Loucy (cell line): ENCODE measurements at regions not wholly inside any gene's neighbourhood (a gene's known extent, or its start where the extent isn't known, plus 50 kb on each side); places are given as distances from the start of the nearest gene placed in this dataset.

Experiments
- H2AFZ ChIP-seq: fragments of 200-600 bp; sonication (generic); 2 replicates; pipeline ENCODE4 v1.6.0; 2016; ENCODE audit warnings: antibody characterized with exemption, mild to moderate bottlenecking, low read length, moderate library complexity
- H3F3A ChIP-seq: fragments of 200-600 bp; 2 replicates; pipeline ENCODE4 v1.6.0; 2016; ENCODE audit warnings: antibody characterized with exemption, low read depth, mild to moderate bottlenecking
- H3K27me3 ChIP-seq: fragments of 200-600 bp; sonication (generic); 2 replicates; pipeline ENCODE4 v1.6.1; 2014; ENCODE audit warnings: low read length, mild to moderate bottlenecking; ENCODE audit not compliant: insufficient read depth, poor library complexity, severe bottlenecking
- H3K36me3 ChIP-seq: fragments of 200-600 bp; sonication (generic); 2 replicates; pipeline ENCODE4 v1.6.1; 2016; ENCODE audit warnings: low read length; ENCODE audit not compliant: insufficient read depth
- H3K4me1 ChIP-seq: fragments of 200-600 bp; sonication (generic); 2 replicates; pipeline ENCODE4 v1.5.1; 2014; ENCODE audit warnings: low read length, mild to moderate bottlenecking; ENCODE audit not compliant: insufficient read depth, poor library complexity, severe bottlenecking
- H3K4me2 ChIP-seq: fragments of 200-600 bp; sonication (generic); 2 replicates; pipeline ENCODE4 v1.6.0; 2014; ENCODE audit warnings: antibody characterized with exemption, low read length, low read depth, mild to moderate bottlenecking; ENCODE audit not compliant: poor library complexity, severe bottlenecking
- H3K4me3 ChIP-seq: fragments of 200-600 bp; sonication (generic); 2 replicates; pipeline ENCODE4 v1.5.1; 2014; ENCODE audit warnings: low read length, mild to moderate bottlenecking, mixed read lengths; ENCODE audit not compliant: poor library complexity, severe bottlenecking
- H3K79me2 ChIP-seq: fragments of 200-600 bp; sonication (generic); 2 replicates; pipeline ENCODE4 v1.6.1; 2014; ENCODE audit warnings: low read length; ENCODE audit not compliant: insufficient read depth
- H3K9ac ChIP-seq: fragments of 200-600 bp; sonication (generic); 2 replicates; pipeline ENCODE4 v1.6.0; 2014; ENCODE audit warnings: mild to moderate bottlenecking, low read depth, low read length, moderate library complexity; ENCODE audit not compliant: poor library complexity, severe bottlenecking
- H3K9me2 ChIP-seq: fragments of 200-600 bp; sonication (generic); replicated peaks from 2 replicates; pipeline ENCODE4 v1.6.1; 2016; ENCODE audit warnings: low read depth, low read length, mixed read lengths
- H3K9me3 ChIP-seq: fragments of 200-600 bp; sonication (generic); 2 replicates; pipeline ENCODE4 v1.6.1; 2014; ENCODE audit warnings: mild to moderate bottlenecking, antibody characterized with exemption, low read length, low read depth; ENCODE audit not compliant: insufficient read depth
- H4K20me1 ChIP-seq: fragments of 200-600 bp; sonication (generic); 2 replicates; pipeline ENCODE4 v1.6.0; 2014; ENCODE audit warnings: antibody characterized with exemption, low read length, mild to moderate bottlenecking; ENCODE audit not compliant: insufficient read depth, poor library complexity, severe bottlenecking
- EZH2phosphoT487 ChIP-seq: fragments of 200-600 bp; IDR thresholded peaks from 2 replicates; pipeline ENCODE4 v1.6.1; 2018; ENCODE audit warnings: antibody characterized with exemption, mild to moderate bottlenecking, moderate library complexity, borderline replicate concordance
- TF ChIP-seq, protein P1 (sequence below): fragments of 200-600 bp; sonication (generic); conservative IDR thresholded peaks from 2 replicates; pipeline ENCODE4 v1.5.1; 2014; ENCODE audit warnings: mild to moderate bottlenecking, antibody characterized with exemption, low read length

DNA sequence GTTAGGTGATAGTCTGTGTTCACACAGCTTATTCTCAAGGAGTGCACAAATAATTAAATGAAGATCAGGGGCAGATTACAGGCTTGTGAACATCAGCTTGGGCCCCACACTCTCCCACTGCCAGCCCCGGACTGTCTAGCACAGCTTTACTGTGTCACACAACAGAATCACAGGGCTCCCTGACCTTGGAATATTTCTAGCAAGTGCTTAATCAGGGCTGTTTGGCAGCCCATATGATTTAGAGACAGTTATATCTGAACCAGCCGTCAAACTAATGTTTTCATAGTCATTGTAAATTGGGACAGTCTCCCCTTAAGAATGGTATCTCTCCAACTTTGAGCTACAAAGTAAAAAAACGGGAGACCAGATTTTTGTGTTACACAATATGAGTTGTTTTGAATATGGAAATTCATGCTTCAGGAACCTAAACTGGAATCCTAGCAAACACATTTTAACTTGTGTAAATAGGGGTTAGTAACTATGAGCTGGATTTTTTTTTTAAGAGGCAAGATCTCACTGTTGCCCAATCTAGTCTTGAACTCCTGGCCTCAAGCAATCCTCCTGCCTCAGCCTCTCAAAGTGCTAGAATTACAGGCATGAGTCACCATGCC, 517.6 kb downstream of the BNC2 start:
- Histone ChIP-seq H3K27me3 (no peaks in the 10 kb centered on the region), H3K9me3 (no peaks in the 10 kb centered on the region), H3K4me3 (no peak overlapping the region), H3F3A (no peaks in the 10 kb centered on the region), H4K20me1 (no peaks in the 10 kb centered on the region), H2AFZ (no peak overlapping the region), H3K79me2 (no peaks in the 10 kb centered on the region), H3K4me2 (no peak overlapping the region), H3K36me3 (no peaks in the 10 kb centered on the region), H3K9me2 (no peaks in the 10 kb centered on the region), H3K9ac (no peak overlapping the region), H3K4me1 (peaks cover 13% of the 10 kb centered on the region)
- TF ChIP-seq, protein P1, sequence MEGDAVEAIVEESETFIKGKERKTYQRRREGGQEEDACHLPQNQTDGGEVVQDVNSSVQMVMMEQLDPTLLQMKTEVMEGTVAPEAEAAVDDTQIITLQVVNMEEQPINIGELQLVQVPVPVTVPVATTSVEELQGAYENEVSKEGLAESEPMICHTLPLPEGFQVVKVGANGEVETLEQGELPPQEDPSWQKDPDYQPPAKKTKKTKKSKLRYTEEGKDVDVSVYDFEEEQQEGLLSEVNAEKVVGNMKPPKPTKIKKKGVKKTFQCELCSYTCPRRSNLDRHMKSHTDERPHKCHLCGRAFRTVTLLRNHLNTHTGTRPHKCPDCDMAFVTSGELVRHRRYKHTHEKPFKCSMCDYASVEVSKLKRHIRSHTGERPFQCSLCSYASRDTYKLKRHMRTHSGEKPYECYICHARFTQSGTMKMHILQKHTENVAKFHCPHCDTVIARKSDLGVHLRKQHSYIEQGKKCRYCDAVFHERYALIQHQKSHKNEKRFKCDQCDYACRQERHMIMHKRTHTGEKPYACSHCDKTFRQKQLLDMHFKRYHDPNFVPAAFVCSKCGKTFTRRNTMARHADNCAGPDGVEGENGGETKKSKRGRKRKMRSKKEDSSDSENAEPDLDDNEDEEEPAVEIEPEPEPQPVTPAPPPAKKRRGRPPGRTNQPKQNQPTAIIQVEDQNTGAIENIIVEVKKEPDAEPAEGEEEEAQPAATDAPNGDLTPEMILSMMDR: no peak
- TF ChIP-seq EZH2phosphoT487: no peak

DNA sequence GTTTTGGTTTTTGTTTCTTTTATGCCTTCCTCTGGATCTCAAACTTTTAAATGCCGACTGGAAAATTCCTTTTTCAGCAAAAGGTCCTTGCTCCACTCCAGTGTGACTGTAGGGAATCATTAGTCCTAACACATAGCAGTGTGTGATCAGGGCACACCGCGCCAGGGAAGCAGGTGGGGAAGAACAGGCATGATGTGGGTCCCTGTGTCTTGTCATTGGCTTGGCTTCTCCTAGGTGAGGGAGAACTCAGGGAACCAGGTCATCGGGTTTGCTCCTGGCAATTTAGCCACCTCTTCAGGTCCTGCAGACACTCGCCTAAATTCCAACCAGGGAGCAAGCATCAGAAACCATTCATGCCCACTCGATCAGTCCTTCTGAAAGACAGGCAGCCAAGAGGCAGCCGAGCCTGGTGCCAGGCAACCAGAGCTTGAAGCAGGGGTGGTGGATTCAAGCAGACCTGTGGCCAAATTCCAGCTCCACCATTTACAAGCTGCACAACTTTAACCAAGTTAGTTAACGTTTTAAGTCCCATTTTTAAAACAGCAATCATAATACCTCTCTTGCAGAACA, 514.2 kb downstream of the BNC2 start:
- Histone ChIP-seq H3K9me2 (no peaks in the 10 kb centered on the region), H3K36me3 (no peaks in the 10 kb centered on the region), H3K9ac (no peak overlapping the region), H3F3A (no peaks in the 10 kb centered on the region), H2AFZ (no peak overlapping the region), H3K4me1 (no peaks in the 10 kb centered on the region), H3K27me3 (no peaks in the 10 kb centered on the region), H3K4me2 (no peak overlapping the region), H4K20me1 (no peaks in the 10 kb centered on the region), H3K79me2 (no peaks in the 10 kb centered on the region), H3K4me3 (no peak overlapping the region), H3K9me3 (no peaks in the 10 kb centered on the region)
- TF ChIP-seq, protein P1: no peak
- no peak for TF ChIP-seq EZH2phosphoT487

DNA sequence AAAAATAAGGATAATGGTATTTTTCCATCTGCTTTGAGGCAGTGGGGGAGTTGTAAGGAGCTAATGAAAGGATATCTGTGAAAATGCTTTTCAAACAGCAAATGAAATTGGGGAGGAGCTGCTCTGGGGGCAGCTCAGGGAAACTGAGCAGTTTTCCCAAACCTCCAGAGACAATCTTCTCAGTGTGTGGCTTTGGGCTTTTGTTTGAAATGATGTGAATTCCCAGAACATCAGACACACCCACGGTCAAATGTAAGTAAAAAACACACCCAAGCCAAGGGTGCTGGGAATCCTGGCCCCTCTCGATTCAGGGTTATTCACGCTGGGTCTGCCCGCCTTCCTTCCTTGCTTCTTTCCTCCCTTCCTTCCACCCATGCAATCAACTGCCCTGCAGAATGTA, 512.6 kb downstream of the BNC2 start:
- TF ChIP-seq EZH2phosphoT487: no peak
- TF ChIP-seq, protein P1: no peak
- no peaks in the 10 kb centered on the region for H3K9me3 ChIP-seq
- no peaks in the 10 kb centered on the region for H3K4me1 ChIP-seq
- H4K20me1 ChIP-seq: no peaks in the 10 kb centered on the region
- no peaks in the 10 kb centered on the region for H3K9me2 ChIP-seq
- H3K79me2 ChIP-seq: no peaks in the 10 kb centered on the region
- no peaks in the 10 kb centered on the region for H3K36me3 ChIP-seq
- H3K27me3 ChIP-seq: no peaks in the 10 kb centered on the region
- H2AFZ ChIP-seq: no peak overlapping the region
- no peak overlapping the region for H3K4me2 ChIP-seq
- H3F3A ChIP-seq: no peaks in the 10 kb centered on the region
- H3K4me3 ChIP-seq: no peak overlapping the region
- no peak overlapping the region for H3K9ac ChIP-seq
